ENCODE measurements at regions not wholly inside any gene's neighbourhood (a gene's known extent, or its start where the extent isn't known, plus 50 kb on each side); places are given as distances from the start of the nearest gene placed in this dataset.

DNA sequence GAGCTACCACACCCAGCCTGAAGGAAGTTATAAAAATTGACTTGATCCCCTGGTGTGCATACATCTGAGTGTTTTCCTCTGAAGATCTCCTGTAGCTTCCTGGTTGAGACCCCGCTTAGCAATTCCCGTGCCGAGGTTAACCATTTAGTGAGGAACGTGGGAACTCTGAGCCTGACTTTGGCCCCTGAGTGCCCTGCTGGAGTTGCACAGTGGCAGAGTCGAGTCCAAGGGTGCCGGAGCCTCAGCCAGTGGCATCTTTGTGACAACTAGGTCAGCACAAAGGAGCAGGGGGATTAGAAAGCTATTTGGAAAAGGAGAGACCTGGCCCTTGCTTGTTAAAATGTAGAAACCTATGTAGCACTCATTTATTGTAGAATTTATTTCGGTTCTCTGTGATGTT, 561.2 kb upstream of the SALL3 start:
- in situ Hi-C loops (cut with HindIII; ENCODE audit: low pct_unique_long_range_greater_than_20kb, low sequenced_read_pairs): no loop called here

DNA sequence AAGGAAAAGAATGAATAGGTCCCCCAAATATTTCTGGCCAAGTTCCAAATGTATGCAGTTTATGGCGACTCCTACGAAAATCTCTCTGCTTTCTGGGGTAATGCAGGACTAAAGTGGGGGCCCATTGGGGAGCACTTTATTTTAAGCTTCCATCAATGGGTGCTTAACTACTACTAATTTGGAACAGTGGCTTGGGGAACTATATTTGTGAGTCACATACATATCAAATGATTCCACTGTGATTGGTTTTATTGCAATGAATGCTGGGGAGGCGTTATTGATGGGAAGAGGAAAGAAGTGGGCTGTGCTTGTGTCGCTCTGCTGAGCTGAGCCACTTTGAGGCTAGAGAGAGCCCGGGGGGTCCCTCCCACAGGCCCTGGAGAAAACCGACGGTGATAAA, 560.4 kb upstream of the SALL3 start:
- in situ Hi-C loops (cut with HindIII; ENCODE audit: low pct_unique_long_range_greater_than_20kb, low sequenced_read_pairs): no loop called here
- no peak for TF ChIP-seq JUND (IDR thresholded peaks at IDR 0.05; ENCODE audit: low read depth)
- no peak for DNase-seq (ENCODE audit: low read depth in 1 of 2, low spot score in 1 of 2)

More for the DNA sequence above, 561.2 kb upstream of the SALL3 start:
- DNase-seq (ENCODE audit: low read depth in 1 of 2, low spot score in 1 of 2): no peak
- no peak for TF ChIP-seq JUND (IDR thresholded peaks at IDR 0.05; ENCODE audit: low read depth)

DNA sequence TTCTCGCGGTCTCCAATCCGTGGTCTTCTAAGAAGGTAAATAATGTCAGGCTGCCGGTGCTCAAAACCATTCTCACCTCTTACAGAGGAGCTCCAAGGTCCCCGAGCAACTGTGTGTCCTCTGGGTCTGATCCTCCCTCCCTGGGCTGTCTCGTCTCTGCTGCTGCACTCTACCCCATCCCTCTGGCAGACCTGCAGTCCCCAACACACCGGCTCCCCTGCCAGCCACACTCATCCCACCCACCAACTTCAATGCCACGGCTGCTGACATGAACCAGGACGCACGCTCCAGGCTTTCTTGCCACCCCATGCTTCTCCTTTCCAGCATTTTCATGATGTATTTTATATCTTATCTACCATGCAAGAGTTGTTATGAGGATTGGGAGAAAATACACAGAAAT, 559.5 kb upstream of the SALL3 start:
- no peak for TF ChIP-seq JUND (IDR thresholded peaks at IDR 0.05; ENCODE audit: low read depth)
- DNase-seq (ENCODE audit: low read depth in 1 of 2, low spot score in 1 of 2): no peak
- in situ Hi-C loops (cut with HindIII; ENCODE audit: low pct_unique_long_range_greater_than_20kb, low sequenced_read_pairs): no loop called here

DNA sequence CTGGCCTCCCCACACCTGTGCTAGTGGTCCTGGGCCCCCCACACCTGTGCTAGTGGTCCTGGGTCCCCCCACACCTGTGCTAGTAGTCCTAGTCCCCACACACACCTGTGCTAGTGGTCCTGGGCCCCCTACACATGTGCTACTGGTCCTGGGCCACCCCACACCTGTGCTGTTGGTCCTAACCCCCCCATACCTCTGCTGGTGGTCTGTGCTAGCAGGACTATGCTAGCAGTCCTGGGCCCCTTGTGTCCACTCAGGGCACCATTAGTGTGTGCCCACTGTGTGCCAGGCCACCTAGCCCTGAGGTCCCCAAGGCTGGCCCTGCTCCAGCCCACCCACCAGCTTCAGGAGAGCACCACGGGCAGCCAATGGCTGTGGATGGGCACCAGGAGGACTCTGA, 558.2 kb upstream of the SALL3 start:
- TF ChIP-seq JUND (IDR thresholded peaks at IDR 0.05; ENCODE audit: low read depth): no peak
- DNase-seq (ENCODE audit: low read depth in 1 of 2, low spot score in 1 of 2): no peak
- in situ Hi-C loops (cut with HindIII; ENCODE audit: low pct_unique_long_range_greater_than_20kb, low sequenced_read_pairs): no loop called here

DNA sequence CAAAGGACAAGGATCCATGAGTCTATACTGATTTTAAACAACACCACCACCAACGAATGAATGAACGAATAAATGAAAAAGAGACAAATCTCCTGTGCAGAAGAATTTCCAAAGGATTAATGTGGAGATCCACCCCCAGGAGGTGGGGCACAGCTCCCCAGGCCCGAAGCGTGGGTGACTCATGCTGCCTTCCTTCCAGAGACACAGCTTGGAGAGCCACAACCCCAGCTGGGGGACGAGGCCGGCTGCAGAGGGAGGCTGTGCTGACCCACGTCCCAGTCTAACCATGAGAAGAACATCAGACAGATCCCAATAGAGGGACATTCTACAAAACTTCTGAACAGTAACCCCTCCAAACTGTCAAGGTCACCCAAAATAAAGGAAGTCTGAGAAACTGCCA, 557.3 kb upstream of the SALL3 start:
- no peak for TF ChIP-seq JUND (IDR thresholded peaks at IDR 0.05; ENCODE audit: low read depth)
- DNase-seq (ENCODE audit: low read depth in 1 of 2, low spot score in 1 of 2): no peak
- in situ Hi-C loops (cut with HindIII; ENCODE audit: low pct_unique_long_range_greater_than_20kb, low sequenced_read_pairs): no loop called here

DNA sequence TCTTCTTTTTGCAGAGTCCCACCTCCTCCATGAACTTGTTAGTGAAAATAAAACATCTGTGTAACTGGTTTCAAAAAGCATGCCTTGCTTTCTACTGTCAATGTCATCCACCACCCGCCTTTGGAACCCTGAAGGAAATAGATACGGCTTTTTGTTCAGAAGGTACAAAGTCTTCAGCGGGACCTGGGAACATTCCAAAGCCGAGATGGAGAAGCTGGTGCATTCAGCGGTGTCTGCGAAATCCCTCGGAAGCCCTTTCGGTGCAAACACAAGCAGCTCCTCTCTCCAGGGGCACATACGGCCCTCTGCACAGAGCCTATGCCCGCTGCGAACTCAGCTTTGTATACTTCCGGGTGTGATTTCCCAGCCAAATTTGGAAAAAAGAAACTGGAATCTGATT, 555.8 kb upstream of the SALL3 start:
- TF ChIP-seq JUND (IDR thresholded peaks at IDR 0.05; ENCODE audit: low read depth): no peak
- in situ Hi-C loops (cut with HindIII; ENCODE audit: low pct_unique_long_range_greater_than_20kb, low sequenced_read_pairs): no loop called here
- no peak for DNase-seq (ENCODE audit: low read depth in 1 of 2, low spot score in 1 of 2)

DNA sequence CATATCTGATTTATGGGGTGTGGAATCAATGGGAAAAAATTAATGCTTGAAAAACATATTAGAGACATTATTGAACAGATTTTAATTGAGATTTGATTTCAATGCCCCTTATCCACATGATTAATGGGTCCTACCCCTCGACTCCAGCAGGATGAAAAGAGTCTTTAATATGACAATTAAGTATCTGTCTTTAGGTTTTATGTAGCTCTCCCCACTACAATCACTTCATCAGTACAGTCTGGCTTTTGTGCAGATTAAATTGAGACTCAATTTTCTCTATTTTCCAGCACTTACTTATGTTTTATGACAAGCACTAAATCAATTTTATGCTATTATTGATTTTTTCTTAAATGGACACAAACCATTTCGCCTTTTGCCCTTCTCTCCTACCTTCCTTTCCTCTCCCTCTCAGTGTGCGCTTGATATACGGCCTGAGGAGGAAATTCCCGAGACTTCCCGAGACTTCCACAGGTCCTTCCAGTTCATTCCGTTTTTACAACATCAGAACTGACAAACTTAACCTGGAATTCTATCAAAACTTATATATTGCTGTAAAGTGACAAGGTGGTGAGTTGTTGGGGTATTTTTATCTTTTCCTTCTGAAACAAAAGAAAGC, 555.1 kb upstream of the SALL3 start:
- no peak for DNase-seq (ENCODE audit: low read depth in 1 of 2, low spot score in 1 of 2)
- in situ Hi-C loops (cut with HindIII; ENCODE audit: low pct_unique_long_range_greater_than_20kb, low sequenced_read_pairs): no loop called here

DNA sequence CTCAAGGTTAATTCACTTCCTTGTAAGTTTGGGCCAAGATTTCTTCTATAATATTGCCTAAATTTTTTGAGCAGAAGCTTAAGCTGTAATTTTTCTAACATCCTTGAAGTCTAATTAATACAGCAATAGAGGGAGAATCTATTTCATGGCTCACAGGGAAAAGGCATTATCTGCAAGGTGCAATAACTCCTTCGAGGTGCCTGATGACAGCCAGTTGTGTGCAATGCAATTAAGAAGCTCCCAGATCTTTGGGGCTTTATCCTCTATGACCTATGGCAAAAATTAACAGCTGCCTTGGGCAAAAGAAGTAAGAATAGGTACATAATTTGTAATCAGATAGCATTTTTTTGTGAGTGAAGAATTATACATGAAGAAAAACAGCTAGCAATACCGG, 554.6 kb upstream of the SALL3 start:
- TF ChIP-seq JUND (IDR thresholded peaks at IDR 0.05; ENCODE audit: low read depth): no peak
- no peak for DNase-seq (ENCODE audit: low read depth in 1 of 2, low spot score in 1 of 2)
- in situ Hi-C loops (cut with HindIII; ENCODE audit: low pct_unique_long_range_greater_than_20kb, low sequenced_read_pairs): no loop called here

More for the DNA sequence above, 555.1 kb upstream of the SALL3 start:
- no peak for TF ChIP-seq JUND (IDR thresholded peaks at IDR 0.05; ENCODE audit: low read depth)

DNA sequence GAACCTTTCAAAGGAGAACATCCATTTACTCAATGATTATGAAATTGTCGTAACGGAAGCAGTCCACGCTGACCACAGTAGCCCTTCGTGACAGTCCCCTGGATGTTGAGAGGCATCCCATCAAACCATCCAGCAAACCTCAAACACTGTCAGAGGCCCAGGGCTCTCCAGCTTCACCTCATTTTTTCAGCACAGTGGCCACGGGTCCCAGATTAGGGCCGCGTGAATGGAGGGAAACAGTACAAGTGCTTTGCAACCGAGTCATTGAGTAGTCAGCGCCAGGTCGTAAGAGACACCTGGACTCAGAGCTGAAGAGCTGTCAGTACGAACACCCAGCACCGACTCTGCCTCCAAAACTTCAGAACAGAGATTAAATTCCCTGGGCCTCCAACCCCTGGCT, 552.5 kb upstream of the SALL3 start:
- DNase-seq (ENCODE audit: low read depth in 1 of 2, low spot score in 1 of 2): no peak
- in situ Hi-C loops (cut with HindIII; ENCODE audit: low pct_unique_long_range_greater_than_20kb, low sequenced_read_pairs): no loop called here
- TF ChIP-seq JUND (IDR thresholded peaks at IDR 0.05; ENCODE audit: low read depth): no peak

DNA sequence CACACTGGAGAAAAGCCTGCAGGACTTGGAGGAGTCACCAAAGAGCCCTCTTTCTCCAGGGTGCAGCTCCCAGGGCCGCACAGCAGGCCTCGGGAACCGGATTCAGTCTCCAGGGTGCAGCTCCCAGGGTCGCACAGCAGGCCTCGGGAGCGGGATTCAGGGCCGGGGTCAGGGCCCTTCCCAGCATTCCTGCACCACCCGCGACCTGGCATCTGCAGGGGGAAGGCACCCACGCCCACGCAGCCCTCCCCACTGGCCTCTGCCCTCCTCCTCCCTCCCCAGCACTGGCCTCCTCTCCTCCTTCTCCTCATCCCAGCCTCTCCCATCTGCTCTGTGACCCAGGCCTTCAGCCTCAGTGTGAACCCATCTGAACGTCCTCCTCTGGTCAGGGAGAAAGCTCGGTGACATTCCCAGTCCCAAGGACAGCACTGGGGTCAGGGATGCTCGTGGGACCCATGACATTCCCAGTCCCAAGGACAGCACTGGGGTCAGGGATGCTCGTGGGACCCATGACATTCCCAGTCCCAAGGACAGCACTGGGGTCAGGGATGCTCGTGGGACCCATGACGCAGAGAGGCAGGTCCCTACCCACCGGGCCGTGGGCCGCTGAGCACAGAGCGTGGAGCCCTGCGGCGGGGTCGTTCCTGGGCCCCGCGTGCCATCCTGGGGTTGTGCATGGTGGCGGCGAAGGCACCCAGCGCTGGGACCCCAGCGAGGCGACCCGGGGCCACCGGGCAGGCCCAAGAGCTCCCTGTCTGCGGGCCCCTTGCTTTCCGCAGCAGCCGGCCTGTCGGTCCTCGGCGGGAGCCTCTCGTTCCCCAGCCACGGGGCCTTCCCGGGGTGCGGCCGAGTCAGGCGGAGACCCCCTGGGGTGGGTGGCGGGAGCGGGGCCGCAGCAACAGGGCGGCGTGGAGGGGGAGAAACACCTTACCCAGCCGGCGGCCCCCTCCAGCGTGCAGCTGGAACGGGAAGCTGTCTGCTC, 550.2 kb upstream of the SALL3 start:
- no peak for DNase-seq (ENCODE audit: low read depth in 1 of 2, low spot score in 1 of 2)
- TF ChIP-seq JUND (IDR thresholded peaks at IDR 0.05; ENCODE audit: low read depth): no peak
- in situ Hi-C loops (cut with HindIII; ENCODE audit: low pct_unique_long_range_greater_than_20kb, low sequenced_read_pairs): no loop called here

DNA sequence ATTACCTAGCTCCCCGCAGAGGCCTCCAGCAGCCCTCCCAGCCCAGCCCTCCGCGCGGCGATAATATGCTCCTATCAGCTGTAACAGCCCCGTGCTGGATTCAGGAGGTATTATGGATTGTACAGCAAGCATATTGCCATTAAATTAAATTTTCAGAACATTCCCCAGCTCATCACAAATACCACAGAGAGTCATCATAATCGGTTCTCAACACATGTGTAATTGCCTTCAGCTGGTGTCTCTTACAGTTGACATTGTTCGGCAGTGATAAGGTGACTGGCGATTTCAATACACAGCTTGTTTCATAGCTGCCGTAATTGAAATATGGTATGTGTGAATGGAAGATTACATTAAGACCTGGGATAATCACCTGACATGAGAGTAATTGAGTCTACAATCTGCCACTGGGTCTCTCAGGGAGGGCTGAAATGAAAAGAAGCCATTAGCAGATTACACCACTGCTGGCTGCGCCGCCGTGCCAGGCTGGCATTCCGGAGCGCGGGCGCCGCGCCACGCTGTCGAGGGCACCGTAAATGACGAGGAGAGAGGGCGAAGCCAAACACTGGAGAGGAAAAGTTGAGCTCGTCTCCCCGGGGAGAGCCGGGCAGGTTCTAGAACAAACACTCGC, 549.4 kb upstream of the SALL3 start:
- TF ChIP-seq JUND (IDR thresholded peaks at IDR 0.05; ENCODE audit: low read depth): no peak
- in situ Hi-C loops (cut with HindIII; ENCODE audit: low pct_unique_long_range_greater_than_20kb, low sequenced_read_pairs): no loop called here
- DNase-seq (ENCODE audit: low read depth in 1 of 2, low spot score in 1 of 2): peak in 1 of 2 experiments; percentile 13

DNA sequence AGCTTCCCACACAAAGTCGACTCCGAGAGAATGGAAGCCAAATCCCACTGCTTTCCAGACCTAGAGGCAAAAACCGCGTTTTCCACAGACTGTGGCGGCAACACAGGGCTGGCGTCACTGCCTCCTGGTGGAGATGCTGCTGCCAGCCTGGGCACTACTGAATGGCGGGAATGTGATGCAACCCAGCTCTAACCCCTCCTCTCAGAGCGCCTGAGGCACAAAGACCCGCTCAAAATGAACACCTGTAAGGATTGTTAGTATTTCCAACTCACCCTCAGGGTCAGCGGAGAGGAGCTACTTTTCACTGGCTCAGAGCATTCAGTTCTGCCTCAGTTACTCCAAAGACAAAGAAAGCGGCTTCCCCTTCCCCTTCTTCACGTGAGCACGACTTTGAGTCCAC, 548.0 kb upstream of the SALL3 start:
- in situ Hi-C loops (cut with HindIII; ENCODE audit: low pct_unique_long_range_greater_than_20kb, low sequenced_read_pairs): no loop called here
- DNase-seq (ENCODE audit: low read depth in 1 of 2, low spot score in 1 of 2): no peak
- TF ChIP-seq JUND (IDR thresholded peaks at IDR 0.05; ENCODE audit: low read depth): no peak

DNA sequence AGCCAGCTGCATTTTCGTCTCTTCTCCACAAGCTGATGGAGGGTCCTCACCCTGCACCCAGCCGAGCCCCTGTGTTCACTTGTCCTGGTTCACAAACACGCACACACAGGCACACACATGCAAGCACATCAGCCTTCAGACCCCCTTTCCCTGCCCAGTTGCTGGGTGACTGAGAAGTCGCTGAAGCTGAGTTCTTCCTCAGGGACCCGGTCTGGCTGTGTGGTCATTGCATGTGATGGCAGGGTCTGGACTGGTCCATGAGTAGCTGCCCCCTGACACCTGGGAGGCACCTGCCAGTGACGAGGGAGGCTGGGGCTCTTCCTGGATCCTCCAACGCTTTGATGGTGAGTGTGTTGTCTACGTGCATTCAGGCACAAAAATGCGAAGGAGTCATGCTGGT, 546.1 kb upstream of the SALL3 start:
- in situ Hi-C loops (cut with HindIII; ENCODE audit: low pct_unique_long_range_greater_than_20kb, low sequenced_read_pairs): no loop called here
- DNase-seq (ENCODE audit: low read depth in 1 of 2, low spot score in 1 of 2): no peak

More for the DNA sequence above, 546.1 kb upstream of the SALL3 start:
- no peak for TF ChIP-seq JUND (IDR thresholded peaks at IDR 0.05; ENCODE audit: low read depth)

All from T47D (cell line).